ENCODE measurements at regions not wholly inside any gene's neighbourhood (a gene's known extent, or its start where the extent isn't known, plus 50 kb on each side); places are given as distances from the start of the nearest gene placed in this dataset.
A peak's percentile ranks its signal among the peaks of the same experiment; 100 is the strongest.

- no peak for DNase-seq
These were observed 434.5 kb upstream of the MANEA start for GRCh38 chr6:95142661-95143335.

GRCh38 chr6:95143408-95144180, 433.7 kb upstream of the MANEA start:
- DNase-seq = no peak

GRCh38 chr6:95145457-95145856, 431.9 kb upstream of the MANEA start:
- DNase-seq = no peak

DNA sequence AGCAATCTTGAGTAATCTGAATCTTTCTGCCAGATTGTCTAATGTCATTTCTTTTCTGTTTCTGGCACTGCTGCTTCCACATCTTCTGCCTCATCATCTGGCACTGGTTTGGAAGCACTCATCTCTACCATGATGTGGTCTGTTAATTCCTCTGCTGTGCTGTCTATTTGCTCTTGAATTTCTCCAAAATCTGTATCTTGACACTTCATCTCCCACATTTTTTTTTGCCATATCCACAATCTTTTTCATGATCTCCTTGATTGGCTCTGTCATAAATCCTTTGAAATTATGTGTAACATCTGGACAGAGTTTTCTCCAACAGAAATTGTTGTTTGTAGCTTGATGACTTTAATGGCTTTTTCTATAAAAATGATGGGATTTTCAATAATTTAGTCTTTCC, 417.8 kb upstream of the MANEA start:
- DNase-seq = no peak

DNA sequence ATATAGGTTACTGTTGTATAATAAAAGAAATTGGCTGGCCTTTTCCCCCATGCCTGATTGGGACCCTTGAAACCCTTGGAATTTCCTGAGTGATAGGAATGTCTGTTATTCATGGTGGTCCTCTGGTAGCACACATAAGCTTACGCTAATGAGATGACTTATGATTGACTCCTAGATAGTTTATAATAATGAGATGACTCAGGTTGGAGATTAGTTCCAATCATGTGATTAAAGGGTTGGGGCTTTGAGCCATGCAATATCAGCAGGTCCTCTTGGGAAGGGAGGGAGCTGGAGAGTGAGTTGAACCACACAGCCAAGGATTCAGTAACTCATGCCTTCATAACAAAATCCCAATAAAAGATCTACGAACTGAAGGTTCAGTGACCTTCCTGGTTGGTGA, 407.6 kb upstream of the MANEA start:
- no peak for DNase-seq

GRCh38 chr6:95175927-95176675, 401.2 kb upstream of the MANEA start:
- DNase-seq = no peak

GRCh38 chr6:95185874-95186273, 391.5 kb upstream of the MANEA start:
- peak in 1 of 2 experiments; percentile 12 for DNase-seq

- no peak for DNase-seq
These were observed 390.6 kb upstream of the MANEA start for GRCh38 chr6:95186710-95187109.

- DNase-seq = no peak
These were observed 379.7 kb upstream of the MANEA start for GRCh38 chr6:95197590-95197989.

DNA sequence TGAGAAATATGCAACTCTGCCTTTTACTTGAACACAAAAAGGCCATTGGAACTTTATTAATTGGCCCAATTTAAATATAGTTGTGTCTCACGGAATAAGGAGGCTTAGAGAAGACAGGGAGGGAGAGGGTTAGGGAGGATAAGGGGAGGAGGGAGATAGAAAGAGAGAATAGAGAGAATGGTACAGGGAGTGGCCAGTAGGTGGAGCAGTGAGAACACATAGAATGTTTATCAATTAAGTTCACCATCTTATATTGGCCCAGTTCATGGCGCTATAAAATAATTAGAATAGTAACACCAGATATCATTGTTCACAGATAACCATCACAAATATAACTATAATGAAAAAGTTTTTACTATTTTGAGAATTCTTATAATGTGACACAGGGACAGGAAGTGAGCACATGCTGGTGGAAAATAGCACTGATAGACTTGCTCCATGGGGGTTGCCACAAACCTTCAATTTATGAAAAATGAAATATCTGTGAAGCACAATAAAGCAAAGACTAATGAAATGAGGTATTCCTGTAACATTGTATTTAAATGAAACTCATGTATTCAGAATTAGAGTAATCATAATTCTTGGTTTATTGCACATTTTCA, 374.1 kb upstream of the MANEA start:
- DNase-seq = peak; percentile 47 to 66

DNA sequence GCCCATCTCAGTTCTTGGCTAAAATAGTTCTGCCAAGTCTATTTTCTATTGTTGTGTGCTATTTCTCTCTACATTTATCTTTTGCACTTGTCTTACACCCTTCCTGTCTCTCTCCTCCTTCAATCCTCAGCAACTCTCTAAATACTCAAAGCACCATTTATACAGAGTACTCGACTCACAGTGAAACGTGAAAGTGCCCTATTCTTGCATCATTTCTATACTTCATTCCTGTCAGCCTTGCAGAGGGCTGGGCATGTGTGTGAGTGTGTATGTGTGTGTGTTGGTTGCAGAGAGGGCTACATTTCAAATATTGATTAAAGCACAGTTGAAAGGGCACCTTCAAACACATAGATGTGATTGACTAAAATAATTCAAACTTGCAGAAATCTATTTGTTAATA, 373.2 kb upstream of the MANEA start:
- no peak for DNase-seq

- no peak for DNase-seq
These were observed 368.7 kb upstream of the MANEA start for GRCh38 chr6:95208621-95209020.

DNA sequence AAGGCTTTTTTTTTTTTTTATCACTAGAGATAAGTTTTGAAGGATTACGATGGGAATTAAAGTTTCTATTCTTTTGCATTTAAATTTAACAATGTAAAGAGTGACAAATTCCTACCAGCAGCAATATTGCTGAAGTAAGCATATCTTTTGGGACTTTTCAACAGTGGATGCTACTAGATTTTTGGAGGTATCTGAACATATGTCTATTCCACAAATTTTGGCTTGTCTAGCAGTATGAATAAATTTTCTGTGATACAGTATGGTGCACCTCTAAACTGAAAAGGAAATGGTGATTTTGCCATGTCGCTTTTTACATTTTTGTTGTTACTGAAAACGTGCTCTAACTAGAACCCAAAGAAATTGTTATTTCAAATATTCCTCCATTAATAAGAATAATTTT, 368.3 kb upstream of the MANEA start:
- no peak for DNase-seq

DNA sequence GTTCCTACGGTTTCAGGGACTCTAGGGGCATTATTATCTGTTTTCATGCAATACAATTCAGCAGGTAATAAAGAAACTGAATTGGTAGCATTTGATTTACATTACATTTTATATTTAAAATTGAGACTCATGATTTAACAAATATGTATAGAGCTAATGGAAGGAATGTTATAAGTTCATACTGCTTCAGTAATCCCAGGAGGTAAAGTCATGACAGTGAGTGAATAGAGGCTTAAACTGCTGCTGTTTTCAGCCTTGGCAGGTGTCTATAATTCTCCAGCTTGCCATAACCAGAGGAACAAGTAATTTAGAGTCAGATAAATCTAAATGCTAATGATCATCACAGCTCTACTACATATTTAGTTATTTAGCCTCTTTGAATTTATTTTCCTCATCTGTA, 360.8 kb upstream of the MANEA start:
- no peak for DNase-seq

DNA sequence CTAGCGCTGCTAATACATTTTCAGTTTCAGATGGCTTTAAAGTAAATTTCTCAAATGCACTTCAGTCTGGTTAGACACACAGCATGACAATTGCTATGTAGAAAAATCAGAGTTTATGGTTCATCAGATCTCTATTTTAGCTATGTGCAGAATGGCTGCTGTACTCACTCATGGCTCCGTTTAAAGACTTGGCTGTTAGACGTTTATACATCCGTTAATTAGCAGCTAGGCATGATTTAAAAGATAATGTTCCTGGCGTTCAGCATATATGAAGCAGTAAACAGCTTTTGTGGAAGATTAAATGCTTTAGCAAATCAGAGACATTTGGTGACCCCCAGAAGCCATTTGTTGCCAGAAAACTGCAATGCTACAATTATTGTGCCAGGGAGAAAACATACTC, 350.0 kb upstream of the MANEA start:
- no peak for DNase-seq

GRCh38 chr6:95228636-95229035, 348.7 kb upstream of the MANEA start:
- DNase-seq = no peak

DNA sequence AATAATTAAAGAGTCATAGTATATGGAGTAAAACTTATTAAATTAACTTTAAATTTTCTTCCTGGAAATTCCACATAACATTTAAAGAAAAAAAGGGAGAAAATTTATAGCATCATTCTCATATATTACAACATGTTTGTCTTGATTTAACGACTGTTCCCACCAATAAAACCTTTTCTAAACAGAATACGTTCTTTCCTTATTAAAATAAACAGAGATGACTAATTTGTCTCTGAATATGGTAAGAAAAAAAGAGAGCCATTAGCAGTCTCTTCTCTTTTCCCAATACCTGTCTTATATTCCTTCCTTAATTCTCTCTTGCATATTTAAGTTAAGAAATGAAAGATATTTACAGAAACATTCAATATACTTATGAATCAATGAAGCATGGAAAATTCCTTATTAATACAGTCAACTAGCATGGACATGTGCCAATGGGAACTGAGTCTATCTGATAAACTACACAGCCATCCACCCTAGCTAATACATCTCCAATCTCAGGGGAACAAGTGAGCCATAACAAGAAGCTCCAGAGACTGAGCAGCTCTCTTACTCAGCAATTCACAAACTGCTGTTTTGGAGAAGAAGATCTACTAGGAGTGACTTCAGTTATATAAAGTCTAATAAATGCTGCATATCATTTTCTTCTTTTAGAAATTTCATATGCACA, 347.1 kb upstream of the MANEA start:
- no peak for DNase-seq

DNA sequence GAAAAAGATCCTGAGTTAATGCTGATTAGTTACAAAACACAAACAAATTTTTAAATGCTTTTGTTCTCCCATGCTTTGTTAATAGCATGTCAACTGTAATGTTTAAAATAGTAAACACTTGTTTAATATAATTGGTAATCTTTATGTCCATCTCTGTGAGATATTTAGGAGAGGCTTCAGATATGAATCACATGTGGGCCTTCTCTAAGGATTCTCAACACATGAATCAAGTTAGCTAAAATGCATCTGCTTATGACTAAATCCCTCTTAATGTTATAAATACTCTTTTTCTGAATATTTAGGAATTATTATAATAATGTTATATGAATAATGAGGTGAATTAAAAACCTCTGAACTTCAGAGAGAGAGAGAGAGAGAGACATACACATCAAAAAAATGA, 345.9 kb upstream of the MANEA start:
- DNase-seq = no peak

DNA sequence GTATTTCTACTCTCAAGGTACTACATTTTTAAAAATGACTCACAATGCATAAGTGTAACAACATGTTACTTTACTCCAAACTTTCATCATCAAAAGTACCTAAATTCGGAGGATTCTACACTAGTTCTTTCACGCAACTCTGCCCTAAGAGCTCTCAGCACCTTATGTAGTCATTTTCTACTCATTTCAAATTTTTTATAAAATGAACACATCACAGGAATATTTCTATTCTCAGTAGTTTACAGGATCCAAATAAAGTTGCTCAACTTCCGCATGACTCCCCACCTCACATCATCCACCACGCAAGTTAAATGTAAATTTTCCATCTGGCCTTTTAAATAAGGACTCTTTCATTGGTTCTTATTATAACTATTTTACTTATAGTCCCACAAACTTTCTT, 344.9 kb upstream of the MANEA start:
- no peak for DNase-seq

- no peak for DNase-seq
These were observed 343.5 kb upstream of the MANEA start for GRCh38 chr6:95233879-95234278.

DNA sequence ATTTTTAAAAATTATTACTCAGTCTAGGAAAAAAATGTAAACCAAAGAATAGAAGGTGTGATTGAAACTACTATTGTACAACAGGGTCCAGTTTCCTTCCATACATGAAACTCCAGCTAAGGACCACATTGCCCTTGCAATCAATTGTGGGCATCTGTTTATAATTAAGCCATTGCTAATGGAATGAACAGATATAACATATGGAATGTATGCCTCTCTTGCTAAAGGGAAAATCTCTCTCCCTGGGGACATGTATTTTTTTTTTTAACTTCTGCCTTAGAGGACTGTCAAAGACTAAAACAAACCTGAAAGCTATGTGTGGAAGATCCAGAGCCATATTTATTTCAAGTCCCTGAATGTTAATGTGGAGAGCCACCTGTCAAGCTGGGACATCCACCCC, 336.8 kb upstream of the MANEA start:
- no peak for DNase-seq

DNA sequence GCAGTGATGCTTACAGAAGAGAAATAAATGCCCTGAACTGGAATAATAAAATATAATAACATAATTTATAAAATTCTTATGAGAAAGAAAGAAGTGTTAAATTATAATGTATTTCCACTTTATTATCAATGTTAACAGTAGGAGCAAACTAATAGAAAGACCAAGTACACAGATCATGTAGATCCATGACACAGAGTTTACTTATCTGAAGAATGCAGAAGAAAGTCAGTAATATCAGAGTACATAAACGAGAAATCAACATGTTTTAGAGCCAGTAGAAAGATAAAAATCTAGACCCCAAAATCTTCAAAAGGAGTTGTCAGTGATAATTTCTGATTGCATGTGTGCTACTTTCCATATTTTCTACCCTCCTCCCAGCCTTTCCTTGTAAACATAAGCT, 334.8 kb upstream of the MANEA start:
- no peak for DNase-seq

DNA sequence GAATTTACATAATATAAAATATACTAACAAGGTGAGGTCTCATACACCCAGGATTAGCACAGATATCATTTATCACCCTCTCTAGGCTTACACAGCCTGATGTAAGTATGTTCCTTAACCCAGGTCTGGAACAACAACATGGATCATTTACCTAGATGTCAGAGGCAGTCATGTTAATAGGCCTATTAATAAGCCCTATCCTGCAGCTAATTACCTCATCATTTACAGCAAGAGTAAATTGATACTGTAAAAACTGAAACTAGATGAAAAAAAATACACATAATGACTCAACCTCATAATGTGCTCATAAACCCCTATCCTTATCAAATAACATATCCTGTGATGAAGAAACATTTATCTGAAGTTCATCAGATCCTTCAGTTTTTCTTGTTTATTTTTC, 334.3 kb upstream of the MANEA start:
- no peak for DNase-seq
